GM12864 (cell line): ENCODE measurements at regions not wholly inside any gene's neighbourhood (a gene's known extent, or its start where the extent isn't known, plus 50 kb on each side); places are given as distances from the start of the nearest gene placed in this dataset.

Source experiments
- DNase-seq: peaks from one replicate; pipeline ENCODE4 v3.0.0-alpha.2; 2011; ENCODE audit warnings: low read depth
- H3K4me3 ChIP-seq: 2 replicates; pipeline ENCODE4 v1.5.1; 2011; ENCODE audit warnings: mild to moderate bottlenecking, low read depth, low read length, control low read depth
- TF ChIP-seq, protein P1 (sequence below): IDR thresholded peaks from 2 replicates; pipeline ENCODE4 v1.5.1; 2011; ENCODE audit warnings: low read depth, mild to moderate bottlenecking, moderate library complexity, low read length, control low read depth, inconsistent platforms; ENCODE audit errors: missing control alignments

DNA sequence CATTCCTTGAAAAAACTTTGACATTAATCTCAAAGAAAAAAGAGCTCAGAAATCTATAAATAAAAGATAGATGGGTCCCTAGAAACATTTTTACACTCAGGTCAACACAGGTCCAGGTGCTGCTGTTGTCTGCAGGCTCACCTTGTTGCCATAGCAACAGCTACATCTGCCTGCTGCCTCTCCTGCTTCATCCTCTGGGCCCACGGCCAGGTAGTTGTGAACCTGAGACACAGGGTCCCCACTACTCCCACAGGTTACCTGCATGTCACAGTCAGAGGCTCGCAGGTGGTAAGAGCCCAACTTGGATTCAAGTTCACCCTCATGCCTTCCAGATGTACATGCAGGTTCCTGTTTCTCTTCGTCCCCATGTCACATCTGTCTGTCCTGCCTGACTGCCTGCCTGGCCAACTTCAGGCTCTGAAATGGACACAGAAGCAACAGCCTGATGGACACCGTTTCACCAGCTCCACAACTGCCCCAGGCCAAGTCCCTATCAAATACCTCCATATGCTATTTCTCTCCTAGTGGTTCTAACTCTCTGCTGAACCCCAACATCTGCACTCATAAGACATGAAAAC, 88.3 kb upstream of the SALL3 start:
- no peak for DNase-seq
- H3K4me3 ChIP-seq = no peak overlapping the region
- TF ChIP-seq, protein P1, sequence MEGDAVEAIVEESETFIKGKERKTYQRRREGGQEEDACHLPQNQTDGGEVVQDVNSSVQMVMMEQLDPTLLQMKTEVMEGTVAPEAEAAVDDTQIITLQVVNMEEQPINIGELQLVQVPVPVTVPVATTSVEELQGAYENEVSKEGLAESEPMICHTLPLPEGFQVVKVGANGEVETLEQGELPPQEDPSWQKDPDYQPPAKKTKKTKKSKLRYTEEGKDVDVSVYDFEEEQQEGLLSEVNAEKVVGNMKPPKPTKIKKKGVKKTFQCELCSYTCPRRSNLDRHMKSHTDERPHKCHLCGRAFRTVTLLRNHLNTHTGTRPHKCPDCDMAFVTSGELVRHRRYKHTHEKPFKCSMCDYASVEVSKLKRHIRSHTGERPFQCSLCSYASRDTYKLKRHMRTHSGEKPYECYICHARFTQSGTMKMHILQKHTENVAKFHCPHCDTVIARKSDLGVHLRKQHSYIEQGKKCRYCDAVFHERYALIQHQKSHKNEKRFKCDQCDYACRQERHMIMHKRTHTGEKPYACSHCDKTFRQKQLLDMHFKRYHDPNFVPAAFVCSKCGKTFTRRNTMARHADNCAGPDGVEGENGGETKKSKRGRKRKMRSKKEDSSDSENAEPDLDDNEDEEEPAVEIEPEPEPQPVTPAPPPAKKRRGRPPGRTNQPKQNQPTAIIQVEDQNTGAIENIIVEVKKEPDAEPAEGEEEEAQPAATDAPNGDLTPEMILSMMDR = no peak

DNA sequence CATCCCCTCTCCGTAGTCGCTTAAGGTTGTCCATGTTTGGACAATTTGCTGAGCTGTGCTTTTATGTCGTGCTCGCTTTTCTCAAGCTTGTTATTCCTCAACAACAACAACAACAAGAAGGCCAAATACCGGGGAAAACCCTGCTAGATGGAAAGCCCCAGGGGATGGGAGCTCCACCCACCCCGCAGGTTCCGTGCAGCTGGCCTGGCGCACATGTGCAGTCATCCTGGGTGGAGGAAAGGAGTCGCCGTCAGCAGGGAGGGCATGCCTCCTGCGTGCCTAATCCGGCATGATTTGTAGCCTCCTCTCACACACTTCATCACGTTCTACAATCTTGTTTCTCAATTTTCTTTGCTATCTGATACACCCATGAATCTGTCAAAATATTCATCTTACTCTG, 87.4 kb upstream of the SALL3 start:
- no peak for DNase-seq
- TF ChIP-seq, protein P1 = no peak
- H3K4me3 ChIP-seq = no peak overlapping the region

DNA sequence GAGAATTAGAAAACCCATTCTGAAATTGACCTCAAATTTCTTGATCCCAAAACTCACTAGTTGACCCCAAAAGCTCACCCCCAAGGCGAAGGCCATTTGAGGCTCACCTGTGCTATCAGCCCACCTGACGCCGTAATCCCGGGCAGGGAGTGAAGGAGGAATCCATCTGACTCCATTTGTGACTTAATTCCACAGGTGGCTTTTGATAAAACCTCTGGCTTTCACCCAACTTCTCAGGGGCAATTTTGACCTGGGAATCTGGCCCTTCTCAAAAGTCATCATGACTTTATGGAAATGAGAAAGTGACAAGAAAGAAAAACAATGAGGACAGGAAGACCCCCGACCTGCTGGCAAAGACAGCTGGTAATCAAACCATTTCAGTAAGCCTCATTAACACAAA, 86.9 kb upstream of the SALL3 start:
- TF ChIP-seq, protein P1 = no peak
- no peak overlapping the region for H3K4me3 ChIP-seq
- DNase-seq = no peak

DNA sequence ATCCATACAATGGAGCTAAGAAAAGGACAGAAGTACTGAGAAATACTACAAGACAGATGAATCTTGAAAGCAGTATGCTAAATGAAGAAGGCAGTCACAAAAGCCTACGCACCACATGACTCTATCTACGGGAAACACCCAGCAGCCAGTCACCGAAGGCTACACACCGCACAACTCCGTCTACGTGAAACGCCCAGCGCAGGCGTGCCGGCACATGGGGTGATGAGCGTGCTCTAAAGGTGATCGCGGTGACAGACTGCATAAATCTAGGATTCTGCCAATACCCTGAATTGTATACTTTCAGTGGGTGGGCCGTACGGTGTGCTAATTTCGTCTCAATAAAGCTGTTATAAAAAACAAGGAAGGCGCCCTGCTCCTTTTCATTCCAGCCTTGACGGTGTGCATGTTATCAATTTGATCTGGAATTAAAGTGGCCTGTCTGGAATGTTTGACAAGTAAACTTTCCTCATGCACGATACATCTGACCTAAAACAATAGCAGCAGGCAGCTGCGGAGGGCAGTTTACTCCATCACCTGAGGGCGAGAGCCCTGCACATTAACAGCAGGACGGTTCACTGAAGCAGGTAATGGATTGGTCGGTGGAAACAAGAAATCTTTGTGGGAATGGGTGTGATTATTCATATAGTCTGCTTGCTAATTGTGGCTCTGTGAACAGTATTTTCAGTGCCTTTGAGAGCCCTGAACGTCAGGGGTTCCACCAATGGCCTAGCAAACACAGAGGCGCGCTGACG, 86.2 kb upstream of the SALL3 start:
- no peak for DNase-seq
- no peak overlapping the region for H3K4me3 ChIP-seq
- TF ChIP-seq, protein P1 = no peak

DNA sequence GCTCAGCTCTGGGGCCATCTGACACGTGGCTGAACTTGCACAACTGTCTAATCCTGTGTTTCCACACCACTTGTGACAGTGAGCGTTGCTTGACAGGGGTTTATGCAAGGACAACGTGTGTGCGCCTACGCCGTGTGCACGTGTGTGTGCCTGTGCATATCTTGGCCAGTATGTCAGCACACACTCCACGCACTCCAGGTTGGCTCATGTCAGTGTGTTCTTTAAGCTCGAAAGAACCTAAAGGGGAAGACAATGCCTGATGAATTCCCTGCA, 85.6 kb upstream of the SALL3 start:
- H3K4me3 ChIP-seq = no peak overlapping the region
- no peak for DNase-seq
- TF ChIP-seq, protein P1 = no peak

DNA sequence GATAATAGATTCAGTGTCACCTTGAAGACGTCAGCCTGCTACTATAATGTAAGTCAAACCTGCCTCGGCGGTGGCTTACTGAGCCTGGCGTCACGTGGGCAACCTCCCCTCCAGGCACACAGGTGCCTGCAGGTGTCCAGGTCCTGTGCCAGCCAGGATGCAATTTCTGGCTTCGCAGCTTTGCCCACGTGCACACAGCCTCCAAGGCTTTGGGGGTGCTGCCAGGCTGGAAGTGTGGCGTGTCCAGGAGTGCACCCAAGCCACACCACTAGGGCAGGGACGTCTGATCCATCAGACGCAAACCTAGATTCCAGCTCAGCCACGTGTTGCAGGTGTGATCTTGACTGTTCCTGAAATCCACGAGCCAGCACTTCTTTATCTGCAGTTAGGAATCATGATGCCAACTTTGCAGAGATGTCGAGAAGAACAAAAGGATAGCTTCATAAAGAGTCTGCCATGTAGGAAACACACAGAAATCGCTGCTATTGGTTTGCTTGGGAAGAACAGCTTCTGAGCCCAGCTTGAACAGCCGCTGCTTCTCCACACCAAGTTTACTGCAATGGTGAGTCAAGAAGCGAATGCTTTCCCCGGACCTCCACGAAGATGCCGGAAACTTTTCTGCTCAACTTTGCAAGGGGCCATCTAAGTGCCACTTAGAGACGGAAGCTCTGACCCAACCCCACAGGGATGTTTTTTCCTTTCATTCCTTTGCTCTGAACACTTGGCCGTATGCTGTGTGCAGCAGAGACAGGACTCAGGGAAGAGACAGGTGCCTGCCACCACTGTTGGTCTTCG, 84.2 kb upstream of the SALL3 start:
- no peak for DNase-seq
- TF ChIP-seq, protein P1 = no peak
- H3K4me3 ChIP-seq = no peak overlapping the region
